ENCODE measurements at regions not wholly inside any gene's neighbourhood (a gene's known extent, or its start where the extent isn't known, plus 50 kb on each side); places are given as distances from the start of the nearest gene placed in this dataset.

GRCh38 chr11:45741582-45741981 lies 63.4 kb upstream of the SLC35C1 start:
- no peak for DNase-seq (ENCODE audit: low read depth, low spot score)
- Histone ChIP-seq H3K4me1 (ENCODE audit: control insufficient read depth in 1 of 2, insufficient read depth in 2 of 2, low read length in 2 of 2) (peaks cover 0 to 7% of the 10 kb centered on the region in 2 experiments; a peak in 2 of 4 replicates), H3K27me3 (ENCODE audit: insufficient read depth, low read length) (no peaks in the 10 kb centered on the region; the same call in 1 of the 2 replicates), H3K9me2 (ENCODE audit: insufficient read depth) (no peaks in the 10 kb centered on the region), H3K4me2 (ENCODE audit: low read length) (no peak overlapping the region), H3K9ac (ENCODE audit: low read length) (no peak overlapping the region), H2AFZ (ENCODE audit: low read depth, low read length, poor library complexity, severe bottlenecking) (no peak overlapping the region), H3K36me3 (ENCODE audit: control insufficient read depth in 1 of 2, insufficient read depth in 2 of 2, low read length in 2 of 2) (no peaks in the 10 kb centered on the region), H4K20me1 (ENCODE audit: insufficient read depth) (no peaks in the 10 kb centered on the region), H3K79me2 (ENCODE audit: insufficient read depth, low read length) (no peaks in the 10 kb centered on the region), H3K4me3 (replicated peaks in 1 of 2; ENCODE audit: low read depth in 1 of 2, low read length in 2 of 2) (no peak overlapping the region), H3K27ac (ENCODE audit: low read depth, low read length) (no peak overlapping the region), H3K9me3 (ENCODE audit: control insufficient read depth in 1 of 2, insufficient read depth in 1 of 2, low read depth in 1 of 2, low read length in 2 of 2) (no peaks in the 10 kb centered on the region)
- TF ChIP-seq EGR1 (IDR thresholded peaks at IDR 0.05; ENCODE audit: low read depth) = no peak
- no peak for TF ChIP-seq RAD21 (IDR thresholded peaks at IDR 0.05; ENCODE audit: low read depth)
- TF ChIP-seq, protein P1, sequence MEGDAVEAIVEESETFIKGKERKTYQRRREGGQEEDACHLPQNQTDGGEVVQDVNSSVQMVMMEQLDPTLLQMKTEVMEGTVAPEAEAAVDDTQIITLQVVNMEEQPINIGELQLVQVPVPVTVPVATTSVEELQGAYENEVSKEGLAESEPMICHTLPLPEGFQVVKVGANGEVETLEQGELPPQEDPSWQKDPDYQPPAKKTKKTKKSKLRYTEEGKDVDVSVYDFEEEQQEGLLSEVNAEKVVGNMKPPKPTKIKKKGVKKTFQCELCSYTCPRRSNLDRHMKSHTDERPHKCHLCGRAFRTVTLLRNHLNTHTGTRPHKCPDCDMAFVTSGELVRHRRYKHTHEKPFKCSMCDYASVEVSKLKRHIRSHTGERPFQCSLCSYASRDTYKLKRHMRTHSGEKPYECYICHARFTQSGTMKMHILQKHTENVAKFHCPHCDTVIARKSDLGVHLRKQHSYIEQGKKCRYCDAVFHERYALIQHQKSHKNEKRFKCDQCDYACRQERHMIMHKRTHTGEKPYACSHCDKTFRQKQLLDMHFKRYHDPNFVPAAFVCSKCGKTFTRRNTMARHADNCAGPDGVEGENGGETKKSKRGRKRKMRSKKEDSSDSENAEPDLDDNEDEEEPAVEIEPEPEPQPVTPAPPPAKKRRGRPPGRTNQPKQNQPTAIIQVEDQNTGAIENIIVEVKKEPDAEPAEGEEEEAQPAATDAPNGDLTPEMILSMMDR (IDR thresholded peaks at IDR 0.05 in 2 of 3, conservative IDR thresholded peaks at IDR 0.05 in 1 of 3; ENCODE audit: borderline replicate concordance in 1 of 3, insufficient read depth in 1 of 3, low read depth in 2 of 3, low read length in 2 of 3) = no peak
- no peak for TF ChIP-seq POLR2AphosphoS5 (IDR thresholded peaks at IDR 0.05; ENCODE audit: low read depth, low read length)
- TF ChIP-seq, protein P2, sequence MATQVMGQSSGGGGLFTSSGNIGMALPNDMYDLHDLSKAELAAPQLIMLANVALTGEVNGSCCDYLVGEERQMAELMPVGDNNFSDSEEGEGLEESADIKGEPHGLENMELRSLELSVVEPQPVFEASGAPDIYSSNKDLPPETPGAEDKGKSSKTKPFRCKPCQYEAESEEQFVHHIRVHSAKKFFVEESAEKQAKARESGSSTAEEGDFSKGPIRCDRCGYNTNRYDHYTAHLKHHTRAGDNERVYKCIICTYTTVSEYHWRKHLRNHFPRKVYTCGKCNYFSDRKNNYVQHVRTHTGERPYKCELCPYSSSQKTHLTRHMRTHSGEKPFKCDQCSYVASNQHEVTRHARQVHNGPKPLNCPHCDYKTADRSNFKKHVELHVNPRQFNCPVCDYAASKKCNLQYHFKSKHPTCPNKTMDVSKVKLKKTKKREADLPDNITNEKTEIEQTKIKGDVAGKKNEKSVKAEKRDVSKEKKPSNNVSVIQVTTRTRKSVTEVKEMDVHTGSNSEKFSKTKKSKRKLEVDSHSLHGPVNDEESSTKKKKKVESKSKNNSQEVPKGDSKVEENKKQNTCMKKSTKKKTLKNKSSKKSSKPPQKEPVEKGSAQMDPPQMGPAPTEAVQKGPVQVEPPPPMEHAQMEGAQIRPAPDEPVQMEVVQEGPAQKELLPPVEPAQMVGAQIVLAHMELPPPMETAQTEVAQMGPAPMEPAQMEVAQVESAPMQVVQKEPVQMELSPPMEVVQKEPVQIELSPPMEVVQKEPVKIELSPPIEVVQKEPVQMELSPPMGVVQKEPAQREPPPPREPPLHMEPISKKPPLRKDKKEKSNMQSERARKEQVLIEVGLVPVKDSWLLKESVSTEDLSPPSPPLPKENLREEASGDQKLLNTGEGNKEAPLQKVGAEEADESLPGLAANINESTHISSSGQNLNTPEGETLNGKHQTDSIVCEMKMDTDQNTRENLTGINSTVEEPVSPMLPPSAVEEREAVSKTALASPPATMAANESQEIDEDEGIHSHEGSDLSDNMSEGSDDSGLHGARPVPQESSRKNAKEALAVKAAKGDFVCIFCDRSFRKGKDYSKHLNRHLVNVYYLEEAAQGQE (IDR thresholded peaks at IDR 0.05; ENCODE audit: low read depth) = no peak
- no peak for TF ChIP-seq SIN3A (IDR thresholded peaks at IDR 0.05; ENCODE audit: low read depth)
- no peak for TF ChIP-seq FOSL1 (IDR thresholded peaks at IDR 0.05; ENCODE audit: low read depth)
- TF ChIP-seq MAX (IDR thresholded peaks at IDR 0.05) = no peak
- no peak for TF ChIP-seq ELF1 (IDR thresholded peaks at IDR 0.05; ENCODE audit: borderline replicate concordance, low read depth)
- no peak for TF ChIP-seq ZFX (IDR thresholded peaks at IDR 0.05)
- no peak for TF ChIP-seq YY1 (IDR thresholded peaks at IDR 0.05; ENCODE audit: extremely low read depth, insufficient replicate concordance, low read depth, low read length)
- TF ChIP-seq EZH2phosphoT487 (IDR thresholded peaks at IDR 0.05; ENCODE audit: borderline replicate concordance) = no peak
- RAD21 ChIA-PET (ENCODE audit: low non-redundant PET in 1 of 2, low total read pairs in 2 of 2, uncharacterized antibody in 2 of 2, unreplicated experiment in 2 of 2) = no interaction called here
- POLR2A ChIA-PET = no interaction called here
- ATAC-seq = no peak
- CTCF ChIA-PET = no interaction called here
- BruUV-seq (replicated peaks) = no TSS peak
- intact Hi-C loops (cut with micrococcal nuclease) = no loop called here
